Transverse colon (tissue), 3 donors: ENCODE measurements at regions not wholly inside any gene's neighbourhood (a gene's known extent, or its start where the extent isn't known, plus 50 kb on each side); places are given as distances from the start of the nearest gene placed in this dataset.

Source experiments
- CTCF ChIP-seq, 5 experiments: fragments of 200-600 bp in 3 of 5; fragments of 450-650 bp in 2 of 5; sonication (generic) in 3 of 5; IDR thresholded peaks; 1 replicate in 2 of 5; 2 replicates in 3 of 5; pipeline ENCODE4 v1.5.1; 2016 to 2017; ENCODE audit warnings: antibody characterized with exemption in 5 of 5, inconsistent platforms in 3 of 5, mild to moderate bottlenecking in 2 of 5, moderate library complexity in 1 of 5
- POLR2A ChIP-seq: fragments of 450-650 bp; IDR thresholded peaks from one replicate; pipeline ENCODE4 v1.6.1; 2016; ENCODE audit warnings: antibody characterized with exemption, mild to moderate bottlenecking, moderate library complexity

- TF ChIP-seq POLR2A, result no peak
- TF ChIP-seq CTCF (IDR thresholded peaks at IDR 0.05), result no peak
Measured at GRCh38 chr1:57986432-57986831, 560.1 kb downstream of the OMA1 start.
